HG03432 (cell line): ENCODE measurements at regions not wholly inside any gene's neighbourhood (a gene's known extent, or its start where the extent isn't known, plus 50 kb on each side); places are given as distances from the start of the nearest gene placed in this dataset.
"Not testable (repeated sequence)": the region's sequence is repeated elsewhere in the genome, so short reads cannot be mapped to it uniquely, and the experiment has no call there.

Experiments
- ATAC-seq: cut with Tn5 transposase; IDR thresholded peaks from one replicate; pipeline ENCODE4 v1.9.1; 2021; ENCODE audit warnings: mild to moderate bottlenecking, moderate library complexity; ENCODE audit not compliant: unreplicated experiment

DNA sequence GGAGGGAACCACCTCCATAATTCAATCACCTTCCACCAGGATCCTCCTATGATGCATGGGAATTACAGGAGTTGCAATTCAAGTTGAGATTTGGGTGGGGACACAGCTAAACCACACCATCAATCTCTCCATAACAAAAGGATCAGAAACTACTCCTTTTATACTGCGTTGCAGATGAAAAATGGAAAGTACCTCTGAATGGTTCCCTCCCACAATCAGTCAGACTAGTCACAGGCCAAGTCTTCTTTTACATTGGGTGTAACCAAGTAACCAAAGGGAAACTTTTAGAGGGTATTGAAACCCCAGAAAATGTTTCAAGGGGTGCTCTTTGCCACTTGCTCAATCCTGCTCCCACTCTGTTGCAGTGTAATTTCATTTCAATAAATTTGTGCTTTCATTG lies 504.3 kb upstream of the CNTN3 start:
- no peak for ATAC-seq

DNA sequence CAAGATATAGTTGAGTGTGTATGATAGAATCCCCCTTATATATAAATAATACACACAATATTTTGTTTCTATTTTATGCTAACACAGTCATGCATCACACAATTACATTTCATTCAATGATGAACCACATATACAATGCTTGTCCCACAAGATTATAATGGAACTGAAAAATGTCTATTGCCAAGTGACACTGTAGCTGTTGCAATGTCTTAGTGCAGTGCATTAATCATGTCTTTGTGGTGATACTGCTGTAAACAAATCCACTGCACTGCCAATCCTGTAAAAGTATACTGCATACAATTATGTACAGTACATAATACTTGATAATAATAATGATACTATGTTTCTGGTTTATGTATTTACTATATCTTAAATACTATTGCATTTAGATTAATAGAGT lies 512.1 kb upstream of the CNTN3 start:
- ATAC-seq = no peak

DNA sequence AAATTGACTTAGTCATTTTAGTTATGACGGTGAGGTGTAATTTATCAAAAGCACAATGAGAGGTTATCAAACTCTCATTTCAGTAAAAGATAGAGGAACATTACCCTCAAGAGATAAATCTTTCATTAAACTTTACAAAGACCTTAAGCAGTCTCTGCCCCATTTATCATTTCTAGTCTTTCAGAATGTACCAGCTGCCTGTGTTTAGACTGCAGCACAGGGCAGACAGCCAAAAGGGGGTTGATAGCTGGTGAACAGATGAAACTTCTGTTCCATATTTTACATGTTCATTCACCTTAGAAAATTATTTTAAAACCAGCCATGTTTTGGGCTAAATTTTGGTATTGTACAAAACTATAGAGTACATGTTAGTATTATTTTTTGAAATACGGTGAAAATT lies 514.6 kb upstream of the CNTN3 start:
- no peak for ATAC-seq

DNA sequence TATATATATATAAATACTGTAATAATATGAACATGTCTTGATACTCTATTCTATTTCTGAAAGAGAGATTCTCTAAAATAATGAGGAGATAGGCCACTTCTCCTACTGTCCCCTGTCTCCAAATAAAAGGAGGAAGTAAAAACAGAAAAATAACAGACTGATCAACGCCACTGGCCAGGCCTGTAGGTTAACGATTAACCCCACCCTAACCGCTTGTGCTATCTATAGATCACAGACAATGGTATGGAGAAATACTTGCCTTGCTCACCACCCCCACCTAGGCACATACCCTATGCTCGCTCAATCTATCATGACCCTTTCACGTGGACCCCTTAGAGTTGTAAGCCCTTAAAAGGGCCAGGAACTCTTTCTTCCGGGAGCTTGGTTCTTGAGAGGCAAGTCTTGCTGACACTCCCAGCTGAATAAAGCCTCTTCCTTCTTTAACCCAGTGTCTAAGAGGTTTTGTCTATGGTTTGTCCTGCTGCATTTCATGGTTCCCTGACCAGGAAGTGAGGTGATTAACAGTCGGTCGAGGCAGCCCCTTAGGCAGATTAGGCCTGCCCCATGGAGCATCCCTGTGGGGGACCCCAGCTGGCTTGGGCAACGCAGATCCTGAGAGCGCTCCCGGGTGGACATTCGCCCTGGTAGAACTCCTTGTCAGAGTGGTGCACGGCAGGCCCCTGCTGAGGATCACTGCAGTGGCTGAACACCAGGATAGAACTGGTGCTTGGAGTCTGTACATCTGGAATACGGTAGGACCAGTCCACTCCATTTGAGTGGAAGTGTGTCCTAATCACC lies 521.8 kb upstream of the CNTN3 start:
- no peak for ATAC-seq

DNA sequence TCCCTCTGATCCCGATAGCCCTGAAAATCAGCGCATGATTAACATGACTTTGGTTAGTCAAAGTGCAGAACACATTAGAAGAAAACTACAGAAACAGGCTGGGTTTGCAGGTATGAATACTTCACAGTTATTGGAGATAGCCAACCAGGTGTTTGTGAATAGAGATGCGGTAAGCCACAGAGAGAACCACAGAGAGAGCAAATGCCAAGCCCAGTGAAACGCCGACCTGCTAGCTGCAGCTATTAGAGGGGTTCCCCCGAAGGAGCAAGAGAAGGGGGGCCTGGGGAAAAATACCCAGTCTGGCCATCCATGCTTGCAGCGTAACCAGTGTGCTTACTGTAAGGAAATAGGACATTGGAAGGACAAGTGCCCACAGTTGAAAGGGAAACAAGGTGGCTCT lies 523.9 kb upstream of the CNTN3 start:
- ATAC-seq = no peak

DNA sequence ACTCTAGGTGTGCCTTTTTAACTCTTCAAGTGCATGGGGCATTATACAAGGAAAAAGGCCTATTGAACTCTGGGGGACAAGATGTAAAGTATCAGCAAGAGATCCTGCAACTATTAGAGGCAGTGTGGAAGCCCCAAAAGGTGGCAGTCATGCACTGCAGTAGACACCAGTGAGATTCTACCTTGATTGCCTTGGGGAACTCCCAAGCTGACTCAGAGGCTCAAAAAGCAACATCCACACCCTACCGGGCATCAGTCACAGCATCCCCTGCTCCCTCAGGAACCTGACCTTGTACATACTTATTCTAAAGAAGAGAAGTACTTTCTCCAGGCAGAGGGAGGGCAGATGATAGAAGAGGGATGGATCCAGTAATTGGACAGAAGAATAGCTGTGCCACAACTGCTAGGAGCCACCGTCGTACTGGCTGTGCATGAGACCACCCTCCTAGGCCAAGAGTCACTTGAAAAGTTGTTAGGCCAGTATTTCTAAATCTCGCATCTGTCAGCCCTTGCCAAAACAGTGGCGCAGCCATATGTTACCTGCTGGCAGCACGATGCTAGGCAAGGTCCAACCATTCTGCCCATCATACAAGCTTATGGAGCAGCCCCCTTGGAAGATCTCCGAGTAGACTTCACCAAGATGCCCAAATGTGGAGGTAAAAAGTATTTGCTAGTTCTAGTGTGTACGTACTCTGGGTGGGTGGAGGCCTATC lies 523.1 kb upstream of the FRG2C start:
- ATAC-seq = peak; percentile 59

DNA sequence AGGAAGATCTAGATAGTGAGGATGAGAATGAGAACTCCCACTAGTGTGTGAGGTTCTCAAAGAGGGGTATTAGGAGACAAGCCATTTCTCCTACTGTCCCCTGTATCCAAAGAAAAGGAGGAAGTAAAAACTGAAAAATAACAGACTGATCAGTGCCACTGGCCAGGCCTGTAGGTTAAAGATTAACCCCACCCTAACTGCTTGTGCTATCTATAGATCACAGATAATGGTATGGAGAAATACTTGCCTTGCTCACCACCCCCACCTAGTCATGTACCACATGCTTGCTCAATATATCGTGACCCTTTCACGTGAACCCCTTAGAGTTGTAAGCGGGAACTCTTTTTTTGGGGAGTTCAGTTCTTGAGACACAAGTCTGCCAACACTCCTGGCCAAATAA lies 519.7 kb upstream of the FRG2C start:
- no peak for ATAC-seq

DNA sequence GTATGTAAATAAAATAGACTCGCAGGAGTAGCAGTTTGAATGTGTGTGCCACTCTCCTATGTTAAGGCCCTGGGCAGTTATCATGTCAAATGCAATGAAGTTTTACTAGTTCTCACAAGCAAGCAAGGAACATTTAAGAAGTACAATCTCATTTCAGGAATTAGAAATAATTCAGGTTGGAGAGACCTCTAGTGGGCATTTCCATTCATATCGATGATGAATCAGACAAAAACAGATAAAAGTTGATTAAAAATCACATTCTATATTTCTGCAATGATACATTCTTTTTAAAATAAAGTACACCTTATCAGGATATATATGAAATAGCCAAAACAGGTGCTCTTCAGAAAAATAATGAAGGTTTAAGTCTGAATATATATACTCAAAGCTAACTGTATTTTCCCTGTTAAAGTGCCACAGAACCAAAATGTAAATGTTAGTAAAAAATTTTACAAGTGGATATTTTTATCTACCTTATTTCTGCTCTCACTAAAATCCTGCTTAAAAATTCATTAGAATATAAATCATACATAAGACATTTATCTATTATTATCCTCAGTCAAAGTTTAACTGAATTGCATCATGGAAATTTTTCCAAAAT lies 492.4 kb upstream of the FRG2C start:
- peak; percentile 61 for ATAC-seq

DNA sequence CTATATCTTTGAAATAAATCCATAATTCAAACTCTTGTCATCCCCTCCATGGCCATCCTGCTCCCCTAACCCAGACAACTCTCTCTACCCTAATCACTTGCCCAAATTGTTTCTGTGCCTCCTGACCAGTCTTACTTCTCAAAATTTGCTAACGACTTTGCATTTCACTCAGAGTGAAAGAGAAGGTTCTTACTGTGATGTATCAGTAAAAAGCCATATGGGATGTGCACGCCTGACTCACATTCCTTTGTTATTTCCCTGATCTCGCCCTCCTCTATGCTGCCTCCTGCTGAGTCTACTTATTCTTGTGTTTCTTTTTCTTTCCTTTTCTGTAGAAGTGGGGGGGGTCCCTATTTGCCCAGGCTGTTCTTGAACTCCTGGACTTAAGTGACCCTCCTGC lies 487.2 kb upstream of the FRG2C start:
- ATAC-seq = peak; percentile 42

DNA sequence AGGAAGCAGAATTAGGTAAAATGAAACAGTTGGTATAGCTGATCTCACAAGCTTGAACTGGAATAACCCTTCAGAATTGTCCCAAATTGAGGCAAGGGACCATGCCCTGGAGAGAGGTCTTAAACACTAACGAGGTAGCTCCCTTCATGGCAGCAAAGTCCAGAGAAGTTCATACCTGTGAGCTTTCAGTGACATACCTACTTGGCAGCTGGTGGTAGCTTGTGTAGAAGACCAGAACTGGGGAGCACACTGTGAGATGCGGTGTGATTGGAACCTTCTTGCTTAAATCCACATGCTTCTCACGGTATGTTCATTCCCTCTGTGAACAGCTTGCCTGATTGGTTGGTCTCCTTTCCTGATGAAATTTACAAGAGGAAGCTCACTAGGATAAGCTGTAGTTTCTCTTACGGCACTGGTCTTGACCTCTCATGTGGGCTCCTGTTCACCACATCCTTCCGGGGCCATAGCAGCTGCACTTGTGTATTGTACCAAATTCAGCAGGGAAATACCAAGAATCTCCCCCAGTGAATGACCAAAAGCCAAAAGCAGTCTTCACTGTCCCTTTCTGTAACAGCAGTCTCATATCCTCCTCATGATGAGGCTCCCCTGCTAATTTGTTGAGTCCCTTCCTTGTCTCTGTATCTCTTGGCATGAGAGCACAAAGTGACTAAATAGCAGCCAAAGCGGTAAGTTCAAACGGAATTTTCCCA lies 483.7 kb upstream of the FRG2C start:
- peak; percentile 82 for ATAC-seq

DNA sequence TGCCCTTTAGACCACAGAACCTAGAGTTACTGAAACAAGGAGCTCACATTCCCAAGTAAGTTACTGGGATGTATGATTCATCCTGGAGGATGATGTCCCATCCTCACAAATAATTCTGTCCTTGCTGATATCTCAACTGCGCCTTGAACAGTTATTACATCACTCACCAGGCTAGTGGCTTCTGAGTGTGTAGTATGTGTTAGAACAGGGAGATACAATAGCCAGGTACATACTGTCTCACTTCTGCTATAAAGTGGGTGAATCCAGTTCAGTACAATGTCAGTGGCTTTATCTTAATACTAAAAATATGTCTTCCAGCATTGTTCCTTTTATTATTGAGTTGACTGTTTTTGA lies 483.2 kb upstream of the FRG2C start:
- peak; percentile 26 for ATAC-seq

DNA sequence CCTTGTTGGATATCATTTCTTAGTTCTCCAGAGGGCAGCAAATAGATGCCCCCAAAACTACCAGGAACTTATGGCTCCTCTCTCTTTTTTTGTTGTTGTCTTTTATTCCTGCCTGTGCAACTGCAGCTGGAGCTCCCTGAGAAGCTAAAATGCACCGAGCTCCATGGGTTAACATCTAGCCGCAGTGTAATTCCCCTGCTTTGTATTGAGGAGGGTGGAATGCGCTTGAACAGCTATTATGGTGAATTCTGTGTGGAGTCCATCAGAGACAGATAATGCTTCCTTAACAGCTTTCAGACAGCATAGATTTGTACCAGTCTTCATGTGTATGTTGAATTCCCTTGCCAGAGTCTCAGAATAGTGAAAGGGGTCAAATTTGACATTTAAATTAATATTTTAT lies 475.2 kb upstream of the FRG2C start:
- ATAC-seq = no peak

DNA sequence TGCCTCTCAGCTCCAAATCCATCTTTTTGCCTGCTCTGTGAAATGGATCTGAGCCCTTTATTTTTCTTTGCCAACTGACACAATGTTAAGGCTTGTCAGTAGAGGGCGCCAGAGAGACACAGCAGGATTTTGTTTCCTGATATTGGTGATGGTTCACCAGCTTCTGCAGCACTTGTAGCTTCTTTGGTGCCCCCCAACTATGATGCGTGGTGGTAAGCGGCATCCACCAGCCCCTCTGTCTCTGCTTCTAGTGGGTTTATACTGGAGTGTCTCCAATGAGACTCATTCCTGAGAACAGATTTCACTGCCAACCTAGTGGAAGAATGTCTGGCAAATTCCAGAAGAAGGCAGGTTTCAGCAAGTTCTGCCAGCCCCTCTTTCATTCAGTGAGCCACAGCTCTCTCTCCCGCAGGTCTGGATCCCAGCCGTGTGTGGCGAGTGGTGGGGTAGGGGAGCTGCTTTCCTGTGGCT lies 471.9 kb upstream of the FRG2C start:
- ATAC-seq = peak; percentile 78

DNA sequence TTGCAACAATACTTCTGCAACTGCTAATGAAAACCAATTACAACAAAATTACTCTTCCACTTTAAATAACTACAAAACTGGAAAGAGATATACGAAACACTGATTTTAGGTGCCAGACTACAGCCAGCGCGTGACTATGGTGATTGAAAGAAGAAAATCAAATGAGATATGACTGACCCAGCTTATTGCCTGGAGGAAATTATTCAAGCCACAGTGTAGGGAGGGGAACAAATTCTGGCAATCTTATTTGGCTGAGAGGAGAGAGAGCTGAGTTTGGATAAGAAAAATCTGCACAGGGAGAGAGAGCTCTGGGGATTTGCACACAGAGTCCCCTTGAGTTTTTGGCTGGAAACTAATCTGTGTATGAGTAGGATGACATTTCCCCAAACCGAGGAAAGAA lies 470.3 kb upstream of the FRG2C start:
- ATAC-seq = no peak

DNA sequence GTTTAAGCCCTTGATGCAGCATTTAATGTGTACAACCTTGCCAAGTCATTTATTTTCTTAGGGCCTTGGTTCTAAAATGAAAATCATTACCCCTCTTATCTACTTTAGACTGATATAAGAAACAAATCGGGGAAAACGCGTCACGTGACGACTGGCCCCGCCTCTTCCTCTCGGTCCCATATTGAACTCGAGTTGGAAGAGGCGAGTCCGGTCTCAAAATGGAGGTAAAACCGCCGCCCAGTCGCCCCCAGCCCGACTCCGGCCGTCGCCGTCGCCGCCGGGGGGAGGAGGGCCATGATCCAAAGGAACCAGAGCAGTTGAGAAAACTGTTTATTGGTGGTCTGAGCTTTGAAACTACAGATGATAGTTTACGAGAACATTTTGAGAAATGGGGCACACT lies 449.8 kb upstream of the FRG2C start:
- not testable (repeated sequence) for ATAC-seq

DNA sequence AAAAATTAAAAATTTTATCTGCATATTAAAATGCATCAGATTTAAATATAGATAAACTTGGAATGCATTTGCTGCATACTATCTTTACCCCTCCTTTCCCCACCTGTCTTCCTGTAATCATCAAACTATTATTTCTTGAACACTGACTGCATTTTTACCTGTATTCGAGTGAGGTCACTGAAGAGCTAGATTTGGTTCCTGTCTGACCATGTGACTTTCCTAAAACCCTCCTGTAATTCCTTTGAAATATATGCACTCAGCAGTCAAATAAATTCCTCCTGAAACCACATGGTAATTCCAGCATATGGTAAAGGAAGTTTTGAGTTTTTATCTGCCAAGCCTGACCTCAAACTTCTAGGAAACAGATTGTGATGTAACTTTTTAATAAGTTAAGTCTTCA lies 445.6 kb upstream of the FRG2C start:
- ATAC-seq = no peak

DNA sequence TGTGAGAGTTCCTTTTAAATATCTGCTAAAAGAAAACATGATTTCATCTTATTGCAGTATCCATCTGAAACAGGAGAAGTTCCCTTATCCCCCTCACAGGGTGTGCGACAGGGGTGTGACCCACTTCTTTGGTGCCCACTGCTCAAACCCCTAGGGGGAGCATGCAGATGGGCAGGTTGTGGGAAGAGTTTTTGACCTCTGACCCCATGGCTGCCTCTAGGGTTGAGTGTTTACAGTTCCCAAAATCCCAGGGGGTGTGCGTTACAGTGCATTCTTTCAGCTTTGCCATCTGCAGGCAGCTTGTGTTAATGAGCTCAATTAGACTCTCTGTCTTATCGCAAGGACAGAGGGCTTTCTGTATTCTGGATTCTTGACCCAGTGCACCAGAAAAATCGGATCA lies 443.2 kb upstream of the FRG2C start:
- no peak for ATAC-seq

DNA sequence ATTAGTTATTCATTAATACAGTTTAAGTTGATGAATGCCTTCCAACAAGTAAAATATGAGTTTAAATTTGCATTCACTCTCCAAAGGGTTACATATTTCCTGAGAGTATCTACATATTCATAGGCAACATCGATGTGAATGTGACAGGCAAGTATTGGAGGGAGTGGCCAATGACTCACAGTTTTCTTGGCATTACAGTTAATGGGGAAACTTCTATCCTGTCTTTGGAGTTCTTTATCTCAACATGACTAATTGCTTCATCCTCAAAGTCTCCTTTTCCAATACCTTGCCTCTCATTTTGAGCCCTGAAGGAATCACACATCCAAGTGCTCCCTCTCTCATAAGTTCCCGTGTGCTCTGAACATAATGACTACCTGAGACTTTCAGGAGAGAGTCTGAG lies 439.7 kb upstream of the FRG2C start:
- no peak for ATAC-seq

DNA sequence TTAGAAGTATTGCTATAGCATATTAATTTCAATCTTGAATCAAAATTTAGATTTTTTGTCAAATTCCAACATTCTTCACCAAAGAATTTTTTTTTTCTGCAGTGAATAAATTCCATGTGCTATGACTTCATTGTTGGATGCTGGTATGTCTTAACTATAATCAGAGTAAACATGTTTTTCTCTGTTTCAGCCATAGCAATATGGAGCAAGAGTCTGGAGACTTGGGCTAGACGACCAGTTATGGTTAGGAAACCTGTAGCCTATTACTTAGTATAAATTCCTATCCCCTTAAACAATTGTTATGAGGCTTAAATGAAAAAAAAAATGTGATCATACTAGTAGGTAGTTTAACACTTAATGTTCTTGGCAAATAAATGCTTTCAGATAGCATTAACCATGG lies 431.9 kb upstream of the FRG2C start:
- no peak for ATAC-seq

DNA sequence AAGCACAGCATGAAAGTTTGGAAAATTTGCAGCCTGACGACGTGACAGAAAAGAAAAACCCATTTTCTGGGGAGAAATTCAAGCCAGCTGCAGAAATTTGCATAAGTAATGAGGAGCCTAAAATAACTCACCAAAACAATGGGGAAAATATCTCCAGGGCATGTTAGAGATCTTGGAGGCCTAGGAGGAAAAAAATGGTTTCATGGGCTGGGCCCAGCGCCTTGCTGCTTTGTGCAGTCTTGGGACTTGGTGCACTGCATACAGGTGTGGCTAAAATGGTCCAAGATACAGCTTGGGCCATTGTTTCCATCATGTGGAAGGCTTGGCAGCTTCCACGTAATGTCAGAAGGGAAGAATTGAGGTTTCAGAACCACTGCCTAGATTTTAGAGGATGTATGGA lies 428.5 kb upstream of the FRG2C start:
- no peak for ATAC-seq

DNA sequence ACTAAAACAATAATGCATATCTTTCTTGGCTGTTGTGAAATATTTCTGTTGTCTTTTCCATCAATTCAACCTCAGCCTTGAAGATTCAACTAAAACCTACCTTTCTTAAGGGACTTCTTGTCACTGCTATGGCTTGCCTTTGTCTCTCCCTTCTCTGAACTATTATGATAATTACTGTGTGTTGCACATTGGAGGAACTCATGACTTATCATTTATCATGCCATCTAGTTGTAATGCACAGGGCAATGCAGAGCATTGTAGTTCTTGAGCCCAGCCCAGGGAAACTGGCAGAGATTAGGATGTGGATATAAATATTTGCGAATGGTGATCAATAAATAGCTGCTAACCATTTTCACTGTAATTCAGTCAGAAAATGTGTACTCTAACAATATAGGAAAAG lies 427.1 kb upstream of the FRG2C start:
- no peak for ATAC-seq

DNA sequence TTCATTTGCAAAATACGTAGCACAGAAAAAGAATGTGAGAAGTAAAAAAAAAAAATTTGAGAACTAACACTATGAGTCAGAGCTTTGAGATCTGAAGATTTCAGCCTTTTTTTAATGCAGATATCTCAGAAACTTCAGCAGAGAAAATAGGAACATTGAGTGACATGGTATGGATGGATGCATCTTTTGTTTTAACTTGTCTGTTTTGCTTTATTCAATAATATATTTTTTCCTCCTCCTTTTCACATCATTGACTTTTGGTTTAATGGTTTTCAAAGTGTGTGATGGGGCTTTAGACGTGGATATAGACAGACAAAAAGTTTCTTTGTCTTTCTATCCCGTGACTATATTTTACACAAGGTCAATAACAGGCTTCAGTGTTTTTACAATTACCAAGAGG lies 426.7 kb upstream of the FRG2C start:
- no peak for ATAC-seq
